B cell (primary cell): ENCODE measurements at regions not wholly inside any gene's neighbourhood (a gene's known extent, or its start where the extent isn't known, plus 50 kb on each side); places are given as distances from the start of the nearest gene placed in this dataset.

Source experiments
- ATAC-seq: fragments of 200-7000 bp; cut with Tn5 transposase; one replicate; pipeline ENCODE4 v1.10.0; 2021; ENCODE audit warnings: low read depth, mild to moderate bottlenecking, moderate number of reproducible peaks, moderate library complexity
- CTCF ChIA-PET: fragments of 350-600 bp; sonication (Branson Sonifier 250); formaldehyde crosslinking; loops from one replicate; lab custom pipeline; 2021; ENCODE audit warnings: antibody characterized with exemption, inconsistent platforms; lab: Charles Lee
- POLR2A ChIA-PET: fragments of 350-600 bp; sonication (Branson Sonifier 250); formaldehyde crosslinking; loops from one replicate; lab custom pipeline; 2021; ENCODE audit warnings: antibody characterized with exemption; lab: Charles Lee
- DNase-seq: peaks from one replicate; pipeline ENCODE4 v3.0.0; 2013
- H2AFZ ChIP-seq: 2 replicates; pipeline ENCODE4 v1.6.1; 2012; ENCODE audit warnings: mild to moderate bottlenecking, low read depth, low read length; ENCODE audit not compliant: insufficient read depth, poor library complexity, severe bottlenecking
- H3K27ac ChIP-seq, 2 donors: 1 replicate in 1 of 2; 2 replicates in 1 of 2; pipeline ENCODE4 v1.5.1; 2012 to 2013; ENCODE audit warnings: low read length in 2 of 2, mild to moderate bottlenecking in 2 of 2, moderate library complexity in 1 of 2
- H3K27me3 ChIP-seq, 4 experiments: fragments of 200-600 bp in 1 of 4; sonication (generic) in 1 of 4; replicated peaks in 1 of 4; 1 replicate in 2 of 4; 2 replicates in 2 of 4; pipeline versions ENCODE4 v1.6.1 to v1.7.0; 2013 to 2016; ENCODE audit warnings: low read length in 3 of 4, mild to moderate bottlenecking in 2 of 4, mixed read lengths in 1 of 4, moderate library complexity in 1 of 4; ENCODE audit not compliant: insufficient read depth in 4 of 4, control insufficient read depth in 3 of 4; ENCODE audit errors: control extremely low read depth in 1 of 4
- H3K36me3 ChIP-seq, 2 experiments: replicated peaks in 1 of 2; 1 replicate in 1 of 2; 2 replicates in 1 of 2; pipeline versions ENCODE4 v1.6.1 to v1.7.1; 2013; ENCODE audit warnings: low read length in 1 of 2; ENCODE audit not compliant: insufficient read depth in 2 of 2, control insufficient read depth in 1 of 2; ENCODE audit errors: control extremely low read depth in 1 of 2, extremely low read depth in 1 of 2
- H3K4me1 ChIP-seq, 2 donors: fragments of 200-600 bp in 1 of 2; sonication (generic) in 1 of 2; 1 replicate in 1 of 2; 2 replicates in 1 of 2; pipeline versions ENCODE4 v1.5.1 to v1.6.1; 2013 to 2017; ENCODE audit warnings: low read length in 2 of 2; ENCODE audit not compliant: control insufficient read depth in 2 of 2, insufficient read depth in 2 of 2
- H3K4me2 ChIP-seq: replicated peaks from 2 replicates; pipeline ENCODE3; 2012; ENCODE audit warnings: mild to moderate bottlenecking, low read depth, low read length; ENCODE audit not compliant: poor library complexity, severe bottlenecking
- H3K4me3 ChIP-seq, 5 experiments: fragments of 200-600 bp in 1 of 5; sonication (generic) in 1 of 5; 1 replicate in 3 of 5; 2 replicates in 2 of 5; pipeline versions ENCODE4 v1.5.1 to v1.7.0; 2011 to 2016; ENCODE audit warnings: low read length in 4 of 5, mild to moderate bottlenecking in 4 of 5, low read depth in 2 of 5, control low read depth in 1 of 5, moderate library complexity in 1 of 5; ENCODE audit not compliant: insufficient read depth in 1 of 5; ENCODE audit errors: control extremely low read depth in 1 of 5, extremely low read depth in 1 of 5
- H3K79me2 ChIP-seq: fragments of 200-600 bp; sonication (generic); one replicate; pipeline ENCODE4 v1.6.0; 2016; ENCODE audit warnings: low read length; ENCODE audit not compliant: control insufficient read depth, insufficient read depth
- H3K9ac ChIP-seq: fragments of 200-600 bp; sonication (generic); 2 replicates; pipeline ENCODE4 v1.6.1; 2017; ENCODE audit warnings: mild to moderate bottlenecking, low read length, moderate library complexity
- H3K9me3 ChIP-seq, 3 donors: one replicate each; pipeline versions ENCODE4 v1.6.1 to v1.7.1; 2013; ENCODE audit warnings: low read length in 2 of 3; ENCODE audit not compliant: control insufficient read depth in 2 of 3, insufficient read depth in 1 of 3; ENCODE audit errors: control extremely low read depth in 1 of 3
- H4K20me1 ChIP-seq: 2 replicates; pipeline ENCODE4 v1.6.0; 2012; ENCODE audit warnings: mild to moderate bottlenecking, low read length; ENCODE audit not compliant: insufficient read depth, control insufficient read depth, poor library complexity, severe bottlenecking
- H3K27ac Mint-ChIP-seq: one replicate; pipeline ENCODE4 v1.8.0; 2021; ENCODE audit warnings: mixed read lengths
- H3K27me3 Mint-ChIP-seq: one replicate; pipeline ENCODE4 v1.8.0; 2021; ENCODE audit warnings: mixed read lengths
- H3K4me1 Mint-ChIP-seq: one replicate; pipeline ENCODE4 v1.8.0; 2021; ENCODE audit warnings: mixed read lengths
- H3K4me3 Mint-ChIP-seq: one replicate; pipeline ENCODE4 v1.8.0; 2021; ENCODE audit warnings: mixed read lengths
- H3K9me3 Mint-ChIP-seq: one replicate; pipeline ENCODE4 v1.8.0; 2022; ENCODE audit warnings: mixed read lengths; ENCODE audit not compliant: insufficient read depth
- CTCF ChIP-seq: fragments of 200-600 bp; IDR thresholded peaks from one replicate; pipeline ENCODE4 v1.8.0; 2022; ENCODE audit warnings: antibody characterized with exemption, mild to moderate bottlenecking
- EZH2 ChIP-seq: IDR thresholded peaks from 2 replicates; pipeline ENCODE4 v1.6.1; 2012; ENCODE audit warnings: borderline replicate concordance, low read depth, mild to moderate bottlenecking, moderate library complexity, low read length; ENCODE audit not compliant: insufficient read depth, poor library complexity, severe bottlenecking
- WGBS: methylation state at CpG from one replicate; pipeline ENCODE4 v1.1.5; 2013; ENCODE audit warnings: missing lambda C conversion rate; ENCODE audit not compliant: insufficient coverage; 5-methylcytosine and 5-hydroxymethylcytosine counted together
- intact Hi-C: fragments of 100-400 bp; cut with micrococcal nuclease; formaldehyde crosslinking; loops from one replicate; pipeline ENCODE4 v1.10.0; 2022

- POLR2A ChIA-PET = no interaction called here
- no peaks in the 10 kb centered on the region for H3K27me3 Mint-ChIP-seq
- Histone ChIP-seq H3K9me3 (peaks cover 0 to 12% (median 0%) of the 10 kb centered on the region in 3 donors), H3K27ac (no peak overlapping the region), H3K4me1 (no peaks in the 10 kb centered on the region), H2AFZ (no peak overlapping the region), H3K79me2 (no peaks in the 10 kb centered on the region), H3K36me3 (no peaks in the 10 kb centered on the region), H3K27me3 (no peaks in the 10 kb centered on the region), H3K9ac (no peak overlapping the region), H3K4me2 (no peak overlapping the region), H3K4me3 (no peak overlapping the region), H4K20me1 (no peaks in the 10 kb centered on the region)
- no peak overlapping the region for H3K27ac Mint-ChIP-seq
- TF ChIP-seq CTCF (no peak), EZH2 (no peak)
- ATAC-seq (no peak), DNase-seq (no peak)
- H3K4me1 Mint-ChIP-seq = no peaks in the 10 kb centered on the region
- WGBS = 39% methylated on average over 3 of the region's 5 CpGs
- H3K4me3 Mint-ChIP-seq = no peak overlapping the region
- H3K9me3 Mint-ChIP-seq = no peaks in the 10 kb centered on the region
- CTCF ChIA-PET = no interaction called here
- intact Hi-C loops = no loop called here
Observed at GRCh38 chr5:2135833-2136232, 253.1 kb upstream of the IRX4 start.

GRCh38 chr5:2135354-2135753 is 252.6 kb upstream of the IRX4 start:
- no peaks in the 10 kb centered on the region for H4K20me1 ChIP-seq
- WGBS = 84% methylated on average over 6 of the region's 8 CpGs
- POLR2A ChIA-PET = no interaction called here
- ATAC-seq = no peak
- H3K79me2 ChIP-seq = no peaks in the 10 kb centered on the region
- intact Hi-C loops = no loop called here
- no peak overlapping the region for H3K9ac ChIP-seq
- Mint-ChIP-seq H3K27ac (no peak overlapping the region), H3K4me3 (no peak overlapping the region), H3K4me1 (no peaks in the 10 kb centered on the region), H3K9me3 (no peaks in the 10 kb centered on the region), H3K27me3 (no peaks in the 10 kb centered on the region)
- no peak overlapping the region for H3K27ac ChIP-seq
- no peaks in the 10 kb centered on the region for H3K27me3 ChIP-seq
- H3K4me1 ChIP-seq = no peaks in the 10 kb centered on the region
- H3K4me3 ChIP-seq = no peak overlapping the region
- CTCF ChIA-PET = no interaction called here
- no peak for TF ChIP-seq EZH2
- TF ChIP-seq CTCF = no peak
- no peak overlapping the region for H2AFZ ChIP-seq
- no peaks in the 10 kb centered on the region for H3K36me3 ChIP-seq
- DNase-seq = no peak
- peaks cover 0 to 12% (median 0%) of the 10 kb centered on the region in 3 donors for H3K9me3 ChIP-seq
- no peak overlapping the region for H3K4me2 ChIP-seq
